A549 (cell line): ENCODE measurements at regions not wholly inside any gene's neighbourhood (a gene's known extent, or its start where the extent isn't known, plus 50 kb on each side); places are given as distances from the start of the nearest gene placed in this dataset.

Source experiments
- CHD2 ChIP-seq: fragments of 150-350 bp; IDR thresholded peaks from 2 replicates; pipeline ENCODE4 v1.6.1; 2014; ENCODE audit warnings: low read length; ENCODE audit not compliant: partially characterized antibody
- CTCF ChIP-seq: fragments of >200 bp; sonication (Bioruptor Twin); formaldehyde crosslinking; IDR thresholded peaks from 3 replicates; pipeline ENCODE4 v1.5.1; 2016
- ELK1 ChIP-seq: fragments of 150-350 bp; IDR thresholded peaks from 2 replicates; pipeline ENCODE4 v1.6.1; 2014; ENCODE audit warnings: low read depth, mild to moderate bottlenecking, low read length
- EP300 ChIP-seq, 2 experiments: fragments of >200 bp; sonication (Bioruptor Twin); formaldehyde crosslinking; IDR thresholded peaks; 2 replicates in 1 of 2; 3 replicates in 1 of 2; pipeline ENCODE4 v1.6.1; 2016 to 2017
- GATA3 ChIP-seq: IDR thresholded peaks from 2 replicates; pipeline ENCODE4 v1.6.1; 2012; ENCODE audit warnings: borderline replicate concordance
- JUN ChIP-seq, 2 experiments: fragments of >200 bp; sonication (Bioruptor Twin); formaldehyde crosslinking; IDR thresholded peaks; 2 replicates in 1 of 2; 3 replicates in 1 of 2; pipeline ENCODE4 v1.6.1; 2016 to 2017
- KDM5A ChIP-seq: fragments of 200-600 bp; sonication (generic); IDR thresholded peaks from 2 replicates; pipeline ENCODE4 v1.6.1; 2016; ENCODE audit warnings: antibody characterized with exemption, mild to moderate bottlenecking
- MAFK ChIP-seq: fragments of 450-650 bp; IDR thresholded peaks from 2 replicates; pipeline ENCODE4 v1.6.1; 2014; ENCODE audit not compliant: partially characterized antibody
- NR3C1 ChIP-seq: fragments of >200 bp; sonication (Bioruptor Twin); formaldehyde crosslinking; IDR thresholded peaks from 3 replicates; pipeline ENCODE4 v1.6.1; 2017
- POLR2A ChIP-seq: IDR thresholded peaks from 2 replicates; pipeline ENCODE4 v1.6.1; 2012; ENCODE audit warnings: mild to moderate bottlenecking, low read length
- REST ChIP-seq: fragments of 200-600 bp; sonication (generic); IDR thresholded peaks from 2 replicates; pipeline ENCODE4 v1.6.1; 2016; ENCODE audit warnings: antibody characterized with exemption, mild to moderate bottlenecking, moderate library complexity
- SMC3 ChIP-seq: fragments of >200 bp; sonication (Bioruptor Twin); formaldehyde crosslinking; IDR thresholded peaks from 3 replicates; pipeline ENCODE4 v1.6.1; 2018; ENCODE audit warnings: inconsistent platforms

GRCh38 chr6:12557765-12558164 is 158.8 kb upstream of the PHACTR1 start:
- TF ChIP-seq CTCF (no peak), JUN (IDR thresholded peaks at IDR 0.05) (no peak), POLR2A (no peak), ELK1 (no peak), NR3C1 (no peak), SMC3 (no peak), CHD2 (no peak), REST (no peak), EP300 (IDR thresholded peaks at IDR 0.05) (no peak), GATA3 (no peak), MAFK (no peak), KDM5A (no peak)
